CD4-positive, alpha-beta T cell (primary cell): ENCODE measurements at regions not wholly inside any gene's neighbourhood (a gene's known extent, or its start where the extent isn't known, plus 50 kb on each side); places are given as distances from the start of the nearest gene placed in this dataset.

Experiments
- ATAC-seq: fragments of 200-7000 bp; cut with Tn5 transposase; one replicate; pipeline ENCODE4 v1.10.0; 2022; ENCODE audit warnings: mild to moderate bottlenecking; ENCODE audit not compliant: poor library complexity
- CTCF ChIA-PET: fragments of 350-600 bp; sonication (Branson Sonifier 250); formaldehyde crosslinking; loops from one replicate; lab custom pipeline; 2021; ENCODE audit warnings: antibody characterized with exemption, inconsistent platforms; lab: Charles Lee
- POLR2A ChIA-PET: fragments of 350-600 bp; sonication (Branson Sonifier 250); formaldehyde crosslinking; loops from one replicate; lab custom pipeline; 2021; ENCODE audit warnings: antibody characterized with exemption, inconsistent platforms; lab: Charles Lee
- DNase-seq, 14 experiments: peaks; one replicate each; pipeline ENCODE4 v3.0.0-alpha.2; 2013 to 2020; ENCODE audit warnings: mixed read lengths in 2 of 14
- H3K27ac ChIP-seq, 2 donors: one replicate each; pipeline versions ENCODE4 v1.5.1 to v1.7.0; 2013; ENCODE audit warnings: low read length in 2 of 2, low read depth in 1 of 2, mild to moderate bottlenecking in 1 of 2
- H3K27me3 ChIP-seq, 2 experiments: 1 replicate in 1 of 2; 2 replicates in 1 of 2; pipeline versions ENCODE4 v1.6.1 to v1.7.0; 2013; ENCODE audit warnings: low read length in 2 of 2, control low read depth in 1 of 2, mild to moderate bottlenecking in 1 of 2, moderate library complexity in 1 of 2; ENCODE audit not compliant: insufficient read depth in 2 of 2, control insufficient read depth in 1 of 2
- H3K36me3 ChIP-seq: one replicate; pipeline ENCODE4 v1.6.1; 2013; ENCODE audit warnings: low read length, control low read depth; ENCODE audit not compliant: insufficient read depth
- H3K4me1 ChIP-seq: one replicate; pipeline ENCODE4 v1.6.1; 2013; ENCODE audit warnings: low read length, control low read depth; ENCODE audit not compliant: insufficient read depth
- H3K4me3 ChIP-seq: one replicate; pipeline ENCODE4 v1.5.1; 2013; ENCODE audit warnings: mild to moderate bottlenecking, low read length, moderate library complexity
- H3K9me3 ChIP-seq, 2 experiments: 1 replicate in 1 of 2; 2 replicates in 1 of 2; pipeline versions ENCODE4 v1.6.1 to v1.7.0; 2013; ENCODE audit warnings: low read length in 2 of 2, mild to moderate bottlenecking in 2 of 2, control low read depth in 1 of 2, moderate library complexity in 1 of 2; ENCODE audit not compliant: control insufficient read depth in 1 of 2, insufficient read depth in 1 of 2
- H3K27ac Mint-ChIP-seq: one replicate; pipeline ENCODE4 v1.8.0; 2020; ENCODE audit warnings: mixed read lengths
- H3K27me3 Mint-ChIP-seq: one replicate; pipeline ENCODE4 v1.8.0; 2021; ENCODE audit warnings: mixed read lengths
- H3K36me3 Mint-ChIP-seq: one replicate; pipeline ENCODE4 v1.8.0; 2021; ENCODE audit warnings: low read depth, mixed read lengths
- H3K4me1 Mint-ChIP-seq: one replicate; pipeline ENCODE4 v1.8.0; 2021; ENCODE audit warnings: low read depth, mixed read lengths
- H3K4me3 Mint-ChIP-seq: one replicate; pipeline ENCODE4 v1.8.0; 2020; ENCODE audit warnings: mild to moderate bottlenecking, mixed read lengths
- H3K9me3 Mint-ChIP-seq: one replicate; pipeline ENCODE4 v1.8.0; 2020; ENCODE audit warnings: mixed read lengths
- CTCF ChIP-seq: fragments of 200-600 bp; IDR thresholded peaks from one replicate; pipeline ENCODE4 v1.8.0; 2022; ENCODE audit warnings: antibody characterized with exemption, mild to moderate bottlenecking
- intact Hi-C, 2 experiments: fragments of 100-400 bp; cut with DNase I in 1 of 2; cut with micrococcal nuclease in 1 of 2; formaldehyde crosslinking; loops; one replicate each; pipeline versions ENCODE4 v1.15.1 to v1.9.0; 2023 to 2025; cut with DNase I, micrococcal nuclease

GRCh38 chr9:77127071-77127470 lies 50.3 kb upstream of the VPS13A start:
- Histone ChIP-seq H3K4me3 (no peak overlapping the region), H3K27ac (no peak overlapping the region), H3K27me3 (peaks cover 0 to 17% of the 10 kb centered on the region in 2 experiments), H3K9me3 (peaks cover 0 to 15% of the 10 kb centered on the region in 2 experiments), H3K36me3 (no peaks in the 10 kb centered on the region), H3K4me1 (no peaks in the 10 kb centered on the region)
- CTCF ChIA-PET, result no interaction called here
- Mint-ChIP-seq H3K27me3 (peaks cover 9% of the 10 kb centered on the region), H3K36me3 (no peaks in the 10 kb centered on the region), H3K4me3 (no peak overlapping the region), H3K27ac (no peak overlapping the region), H3K4me1 (no peaks in the 10 kb centered on the region), H3K9me3 (no peaks in the 10 kb centered on the region)
- POLR2A ChIA-PET, result no interaction called here
- no peak for ATAC-seq
- intact Hi-C loops, result no loop called here
- TF ChIP-seq CTCF, result no peak
- no peak for DNase-seq
